HG02943 (cell line): ENCODE measurements at regions not wholly inside any gene's neighbourhood (a gene's known extent, or its start where the extent isn't known, plus 50 kb on each side); places are given as distances from the start of the nearest gene placed in this dataset.
"Not testable (repeated sequence)": the region's sequence is repeated elsewhere in the genome, so short reads cannot be mapped to it uniquely, and the experiment has no call there.

Source experiments
- ATAC-seq: cut with Tn5 transposase; IDR thresholded peaks from one replicate; pipeline ENCODE4 v1.9.1; 2021; ENCODE audit warnings: mild to moderate bottlenecking, low read depth, moderate library complexity; ENCODE audit not compliant: unreplicated experiment

- no peak for ATAC-seq
Measured at GRCh38 chr2:65922794-65923193, 490.4 kb upstream of the SPRED2 start.

DNA sequence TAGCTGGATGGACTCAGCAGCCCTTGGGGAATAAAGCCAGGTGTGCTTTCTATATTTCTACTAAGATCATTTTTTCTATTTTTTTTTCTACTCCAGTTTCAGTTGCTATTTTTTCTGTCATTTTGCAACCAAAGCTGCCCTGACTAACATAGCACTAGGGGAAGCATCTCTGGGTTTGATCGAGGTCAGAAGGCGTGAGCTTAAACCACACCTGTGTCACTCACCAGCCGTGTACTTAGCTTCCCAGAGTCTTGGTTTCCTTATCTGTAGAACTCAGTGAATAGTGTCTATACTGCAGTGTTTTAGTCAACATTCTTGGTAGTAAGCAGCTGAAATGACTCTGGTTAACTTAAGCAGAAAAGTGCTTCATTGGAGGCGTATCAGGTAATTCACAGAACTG is 489.6 kb upstream of the SPRED2 start:
- no peak for ATAC-seq

- ATAC-seq = no peak
Measured at GRCh38 chr2:65921116-65921515, 488.7 kb upstream of the SPRED2 start.

DNA sequence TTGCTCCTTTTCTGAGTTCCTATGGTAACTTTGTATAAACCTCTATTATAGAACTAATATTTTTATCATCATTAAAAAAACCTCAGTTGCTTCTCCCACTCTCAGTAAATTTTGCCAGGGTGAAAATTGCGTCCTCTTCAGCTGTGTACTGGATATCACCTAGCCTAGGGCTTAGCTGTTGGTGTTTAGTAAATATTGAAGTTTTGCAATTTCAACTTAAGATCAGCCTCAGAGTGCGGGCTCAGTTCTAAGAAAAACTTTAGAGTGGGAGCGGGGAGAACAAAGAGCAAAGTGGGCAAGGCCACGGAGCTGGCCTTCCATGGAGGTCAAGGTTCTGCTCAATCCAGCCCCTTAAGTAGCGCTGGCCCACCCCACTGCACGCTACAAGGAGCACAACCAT is 488.3 kb upstream of the SPRED2 start:
- ATAC-seq = no peak

GRCh38 chr2:65919550-65920188 is 487.3 kb upstream of the SPRED2 start:
- ATAC-seq = no peak

DNA sequence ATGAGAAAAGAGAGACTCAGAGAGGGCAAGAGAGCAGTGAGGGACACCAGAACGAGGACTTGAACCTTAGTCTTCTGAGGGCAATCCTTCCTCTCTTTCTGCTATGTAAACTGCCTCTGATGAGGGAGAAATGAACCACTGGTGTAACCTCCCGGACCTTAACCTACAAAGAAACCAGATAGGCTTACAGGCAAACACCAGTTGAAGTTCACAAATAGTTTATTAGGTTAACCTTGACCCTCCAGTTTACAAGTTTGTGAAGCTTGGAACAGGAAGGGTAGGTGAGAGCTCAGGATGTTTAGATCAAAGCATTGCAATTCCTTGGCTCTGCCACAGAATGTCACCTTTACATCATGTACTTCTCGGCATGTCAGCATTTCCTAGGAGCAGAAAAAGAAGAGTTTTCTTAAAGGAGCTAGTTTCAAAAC is 486.4 kb upstream of the SPRED2 start:
- no peak for ATAC-seq

- no peak for ATAC-seq
Measured at GRCh38 chr2:65917986-65918385, 485.6 kb upstream of the SPRED2 start.

DNA sequence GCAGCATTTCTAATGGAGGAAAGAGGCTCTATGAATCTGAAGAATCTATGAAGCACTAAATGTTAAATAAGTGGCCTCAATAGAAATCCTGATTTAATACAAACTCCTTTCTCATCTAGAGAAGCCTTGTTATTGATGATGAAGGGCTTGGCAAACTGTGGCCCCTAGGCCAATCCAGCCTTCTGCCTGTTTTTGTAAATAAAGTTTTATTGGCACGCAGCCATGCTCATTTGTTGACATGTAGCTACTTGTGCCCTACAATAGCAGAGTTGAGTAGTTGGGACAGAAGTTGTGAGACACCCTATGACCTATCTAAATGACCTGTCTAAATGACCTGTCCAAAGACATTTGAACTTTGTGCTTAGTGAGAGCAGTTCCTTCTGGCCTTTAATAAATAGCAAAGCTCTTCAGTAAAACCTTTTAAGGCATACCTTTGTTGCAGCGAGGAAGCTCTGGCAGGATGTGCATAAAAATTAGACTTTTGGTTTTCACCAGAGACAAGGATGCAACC is 484.4 kb upstream of the SPRED2 start:
- no peak for ATAC-seq

GRCh38 chr2:65916177-65916576 is 483.8 kb upstream of the SPRED2 start:
- no peak for ATAC-seq

DNA sequence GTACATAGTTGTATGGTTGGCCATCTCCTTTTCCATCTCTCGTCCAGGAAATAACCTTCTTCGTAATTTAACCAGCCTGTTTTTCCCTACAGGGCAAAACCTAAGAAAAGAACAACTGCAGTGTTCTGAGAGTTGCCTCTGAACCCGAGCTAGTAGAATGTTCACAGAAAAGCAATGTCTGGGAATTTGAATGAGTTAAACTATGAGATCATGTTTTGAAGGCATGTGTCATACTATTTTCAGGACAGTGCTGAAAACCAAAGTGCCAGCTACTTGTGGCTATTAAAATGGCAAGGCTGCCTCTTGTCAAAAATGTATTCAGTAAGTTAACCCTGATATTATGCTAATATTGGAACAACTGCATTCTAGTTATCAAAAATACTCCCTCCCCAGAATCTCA is 482.9 kb upstream of the SPRED2 start:
- ATAC-seq = no peak

DNA sequence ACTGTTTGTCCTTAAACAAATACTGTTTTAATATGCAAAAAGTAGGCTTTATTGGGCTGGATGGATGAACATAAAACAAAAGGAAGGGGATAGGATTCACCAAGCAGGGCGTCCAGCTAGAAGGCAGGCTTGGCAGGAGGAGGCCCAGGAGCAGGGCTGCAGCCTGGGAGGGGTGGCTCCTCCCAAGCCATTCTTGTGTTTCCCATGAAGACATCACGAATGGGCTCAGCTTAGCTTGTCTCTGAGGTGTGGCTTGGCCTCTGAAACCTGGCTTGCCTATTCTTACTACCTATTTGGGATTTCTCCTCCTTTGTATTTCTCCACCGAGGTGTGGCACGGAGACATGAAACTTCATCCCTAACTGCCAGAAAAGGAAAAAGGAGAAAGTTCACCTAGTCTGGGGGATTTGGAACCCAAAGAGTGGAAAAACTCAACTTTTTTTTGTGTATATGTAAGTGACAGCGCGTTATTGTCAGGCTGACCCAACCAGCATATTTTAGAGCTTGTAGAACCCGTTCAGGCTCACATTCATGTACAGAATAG is 481.9 kb upstream of the SPRED2 start:
- ATAC-seq = no peak

DNA sequence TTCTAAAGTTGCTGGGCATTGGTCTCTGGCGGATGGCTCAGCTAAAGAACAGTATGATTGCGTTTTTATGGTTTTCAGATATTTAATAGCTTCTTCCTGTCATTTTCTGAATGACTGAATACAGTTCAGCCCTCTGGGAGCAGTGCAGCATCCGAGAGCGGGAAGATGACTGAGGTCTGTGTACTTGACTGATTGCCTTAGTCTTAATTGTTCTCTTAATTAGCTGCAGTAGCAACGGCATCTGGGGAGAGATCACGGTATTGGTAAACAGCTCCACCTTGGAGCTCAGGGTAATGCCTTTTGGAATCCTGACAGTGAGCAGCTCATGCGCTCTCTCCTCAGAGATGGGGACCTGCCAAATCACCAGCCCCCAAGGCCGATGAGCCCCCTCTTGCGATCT is 481.4 kb upstream of the SPRED2 start:
- ATAC-seq = no peak

- ATAC-seq = no peak
Measured at GRCh38 chr2:65901756-65902155, 469.4 kb upstream of the SPRED2 start.

- ATAC-seq = no peak
Measured at GRCh38 chr2:65896446-65896845, 464.0 kb upstream of the SPRED2 start.

- ATAC-seq = not testable (repeated sequence)
Measured at GRCh38 chr2:65890131-65890530, 457.7 kb upstream of the SPRED2 start.

DNA sequence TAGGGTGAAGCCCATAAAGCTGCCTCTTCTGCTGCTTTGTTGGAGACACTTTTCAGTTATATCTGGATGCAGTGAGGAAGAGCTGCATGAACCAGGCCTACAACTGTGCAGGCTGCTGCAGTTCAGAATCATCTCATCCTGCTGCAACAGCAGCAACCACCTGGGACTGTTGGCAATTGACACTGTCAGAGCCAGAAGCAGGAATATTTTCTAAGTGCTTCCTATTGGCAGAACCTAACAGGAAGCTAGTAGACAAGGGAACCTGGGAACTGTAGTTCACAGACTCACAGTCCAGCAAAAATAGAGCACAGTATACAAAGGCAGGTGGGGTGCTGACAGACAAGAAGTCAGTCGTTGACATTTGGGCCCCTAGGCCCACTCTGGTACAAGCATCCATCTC is 452.9 kb upstream of the SPRED2 start:
- ATAC-seq = no peak

- no peak for ATAC-seq
Measured at GRCh38 chr2:65881592-65881991, 449.2 kb upstream of the SPRED2 start.

- no peak for ATAC-seq
Measured at GRCh38 chr2:65880436-65880835, 448.0 kb upstream of the SPRED2 start.

DNA sequence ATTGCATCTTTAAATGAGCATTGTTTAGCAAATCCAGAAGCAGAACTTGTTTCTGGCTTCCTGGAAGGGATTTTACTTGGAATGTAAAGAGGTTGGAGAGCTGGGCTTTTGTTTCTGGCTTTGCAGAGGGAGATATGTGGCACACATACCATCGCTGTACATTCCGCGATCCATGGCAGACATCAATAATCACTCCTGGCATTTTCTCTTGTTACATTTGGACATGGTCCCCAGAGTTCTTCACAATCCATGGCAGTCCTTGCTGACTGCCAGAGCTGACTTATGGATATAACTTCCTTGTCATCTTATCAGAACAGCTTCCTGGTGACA is 445.6 kb upstream of the SPRED2 start:
- no peak for ATAC-seq

DNA sequence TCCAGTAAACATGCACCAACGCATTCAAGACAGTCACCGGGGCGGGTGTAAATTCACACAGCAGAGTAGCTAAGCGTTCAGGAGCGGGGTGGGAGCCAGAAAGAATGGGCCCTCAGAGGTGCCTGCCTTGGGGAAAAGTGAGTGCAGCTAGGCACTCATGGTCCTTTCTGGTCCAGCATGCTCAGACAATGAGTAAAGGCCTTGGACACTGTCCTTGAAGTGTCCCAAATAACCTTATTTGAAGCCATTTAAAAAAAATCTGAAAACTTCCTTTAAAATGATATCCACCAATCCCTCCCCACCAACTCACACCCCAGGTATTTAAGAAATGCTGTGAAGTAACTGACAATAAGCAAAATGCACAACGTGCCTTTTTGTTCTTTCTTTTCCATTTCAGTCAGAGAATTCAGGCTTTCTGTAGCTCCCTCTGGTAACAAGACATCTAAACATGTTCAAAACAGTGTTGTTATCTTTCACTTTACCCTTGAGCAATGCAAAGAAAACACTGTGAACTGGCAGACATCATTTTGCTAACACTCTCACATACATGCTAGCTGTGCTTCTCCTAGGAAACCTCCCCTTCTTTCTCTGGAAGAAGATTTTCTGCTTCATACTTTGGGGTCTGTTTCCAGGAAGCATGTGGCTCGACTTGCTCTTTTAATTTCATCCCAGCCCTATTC is 445.1 kb upstream of the SPRED2 start:
- no peak for ATAC-seq

GRCh38 chr2:65876114-65876513 is 443.7 kb upstream of the SPRED2 start:
- no peak for ATAC-seq

GRCh38 chr2:65870826-65871225 is 438.4 kb upstream of the SPRED2 start:
- ATAC-seq = no peak
